Stimulated activated CD4-positive, alpha-beta T cell treated with anti-CD3 and anti-CD28 coated beads, Interleukin-4, amount 100 ng/mL, for 24 hours (primary cell): ENCODE measurements at regions not wholly inside any gene's neighbourhood (a gene's known extent, or its start where the extent isn't known, plus 50 kb on each side); places are given as distances from the start of the nearest gene placed in this dataset.
"Not testable (repeated sequence)": the region's sequence is repeated elsewhere in the genome, so short reads cannot be mapped to it uniquely, and the experiment has no call there.

Experiments
- DNase-seq: peaks from one replicate; pipeline ENCODE4 v3.0.0-alpha.2; 2020

GRCh38 chr14:85178864-85179263, 351.1 kb upstream of the FLRT2 start:
- DNase-seq, result no peak

- no peak for DNase-seq
Observed at GRCh38 chr14:85180876-85181275, 349.1 kb upstream of the FLRT2 start.

GRCh38 chr14:85182282-85182681, 347.7 kb upstream of the FLRT2 start:
- no peak for DNase-seq

GRCh38 chr14:85186082-85186481, 343.9 kb upstream of the FLRT2 start:
- DNase-seq, result no peak

- no peak for DNase-seq
Observed at GRCh38 chr14:85187521-85187920, 342.4 kb upstream of the FLRT2 start.

GRCh38 chr14:85188836-85189235, 341.1 kb upstream of the FLRT2 start:
- DNase-seq, result no peak

- DNase-seq, result not testable (repeated sequence)
Observed at GRCh38 chr14:85189253-85189652, 340.7 kb upstream of the FLRT2 start.

GRCh38 chr14:85190251-85190650, 339.7 kb upstream of the FLRT2 start:
- no peak for DNase-seq

- DNase-seq, result no peak
Observed at GRCh38 chr14:85191986-85192385, 338.0 kb upstream of the FLRT2 start.

- no peak for DNase-seq
Observed at GRCh38 chr14:85195872-85196477, 334.0 kb upstream of the FLRT2 start.

- DNase-seq, result no peak
Observed at GRCh38 chr14:85198001-85198400, 331.9 kb upstream of the FLRT2 start.

GRCh38 chr14:85205875-85206274, 324.1 kb upstream of the FLRT2 start:
- DNase-seq, result no peak

GRCh38 chr14:85214471-85214870, 315.5 kb upstream of the FLRT2 start:
- no peak for DNase-seq

- no peak for DNase-seq
Observed at GRCh38 chr14:85217412-85217811, 312.5 kb upstream of the FLRT2 start.

- DNase-seq, result no peak
Observed at GRCh38 chr14:85218982-85219381, 311.0 kb upstream of the FLRT2 start.

GRCh38 chr14:85221832-85222231, 308.1 kb upstream of the FLRT2 start:
- DNase-seq, result no peak

- no peak for DNase-seq
Observed at GRCh38 chr14:85222341-85222740, 307.6 kb upstream of the FLRT2 start.

- no peak for DNase-seq
Observed at GRCh38 chr14:85223667-85224066, 306.3 kb upstream of the FLRT2 start.

- DNase-seq, result no peak
Observed at GRCh38 chr14:85224241-85224640, 305.7 kb upstream of the FLRT2 start.

GRCh38 chr14:85233756-85234155, 296.2 kb upstream of the FLRT2 start:
- DNase-seq, result no peak

GRCh38 chr14:85234156-85235025, 295.6 kb upstream of the FLRT2 start:
- no peak for DNase-seq

- DNase-seq, result no peak
Observed at GRCh38 chr14:85235868-85236267, 294.1 kb upstream of the FLRT2 start.

GRCh38 chr14:85236296-85236695, 293.6 kb upstream of the FLRT2 start:
- DNase-seq, result no peak

- DNase-seq, result no peak
Observed at GRCh38 chr14:85239791-85240190, 290.2 kb upstream of the FLRT2 start.
